Chondrocyte (in vitro differentiated cells): ENCODE measurements at regions not wholly inside any gene's neighbourhood (a gene's known extent, or its start where the extent isn't known, plus 50 kb on each side); places are given as distances from the start of the nearest gene placed in this dataset.

ENCODE experiments used
- DNase-seq: peaks from one replicate; pipeline ENCODE4 v3.0.0; 2021; ENCODE audit warnings: mixed read lengths, low spot score
- H3K27ac Mint-ChIP-seq: one replicate; pipeline ENCODE4 v1.8.0; 2021; ENCODE audit warnings: mild to moderate bottlenecking, moderate library complexity, mixed read lengths; ENCODE audit not compliant: unreplicated experiment
- H3K27me3 Mint-ChIP-seq: 2 replicates; pipeline ENCODE4 v1.8.0; 2021; ENCODE audit warnings: low read depth, mixed read lengths
- H3K36me3 Mint-ChIP-seq: 2 replicates; pipeline ENCODE4 v1.8.0; 2021; ENCODE audit warnings: low read depth, mixed read lengths
- H3K4me1 Mint-ChIP-seq: 2 replicates; pipeline ENCODE4 v1.8.0; 2021; ENCODE audit warnings: low read depth, mild to moderate bottlenecking, mixed read lengths
- H3K4me3 Mint-ChIP-seq: one replicate; pipeline ENCODE4 v1.8.0; 2021; ENCODE audit warnings: mild to moderate bottlenecking, moderate library complexity, mixed read lengths; ENCODE audit not compliant: unreplicated experiment
- H3K9me3 Mint-ChIP-seq: 2 replicates; pipeline ENCODE4 v1.8.0; 2021; ENCODE audit warnings: low read depth, mixed read lengths
- CTCF ChIP-seq: fragments of 200-600 bp; sonication (generic); IDR thresholded peaks from 2 replicates; pipeline ENCODE4 v1.5.0; 2021; ENCODE audit warnings: antibody characterized with exemption, mild to moderate bottlenecking, moderate library complexity

GRCh38 chr12:33251548-33251947, 188.1 kb downstream of the SYT10 start:
- Mint-ChIP-seq H3K36me3 (no peaks in the 10 kb centered on the region), H3K4me1 (no peaks in the 10 kb centered on the region), H3K27ac (no peak overlapping the region), H3K4me3 (no peak overlapping the region), H3K27me3 (no peaks in the 10 kb centered on the region), H3K9me3 (peaks cover 4% of the 10 kb centered on the region)
- DNase-seq = no peak
- no peak for TF ChIP-seq CTCF

GRCh38 chr12:33248364-33248763, 191.3 kb downstream of the SYT10 start:
- DNase-seq = no peak
- Mint-ChIP-seq H3K36me3 (no peaks in the 10 kb centered on the region), H3K27me3 (no peaks in the 10 kb centered on the region), H3K4me1 (no peaks in the 10 kb centered on the region), H3K9me3 (peaks cover 9% of the 10 kb centered on the region), H3K4me3 (no peak overlapping the region), H3K27ac (no peak overlapping the region)
- no peak for TF ChIP-seq CTCF

GRCh38 chr12:33247625-33248024, 192.0 kb downstream of the SYT10 start:
- no peaks in the 10 kb centered on the region for H3K4me1 Mint-ChIP-seq
- no peaks in the 10 kb centered on the region for H3K27me3 Mint-ChIP-seq
- peaks cover 9% of the 10 kb centered on the region for H3K9me3 Mint-ChIP-seq
- H3K36me3 Mint-ChIP-seq = no peaks in the 10 kb centered on the region
- H3K27ac Mint-ChIP-seq = no peak overlapping the region
- no peak overlapping the region for H3K4me3 Mint-ChIP-seq
- TF ChIP-seq CTCF = no peak
- no peak for DNase-seq

GRCh38 chr12:33245434-33245833, 194.2 kb downstream of the SYT10 start:
- Mint-ChIP-seq H3K9me3 (peaks cover 22% of the 10 kb centered on the region), H3K4me1 (no peaks in the 10 kb centered on the region), H3K4me3 (no peak overlapping the region), H3K36me3 (no peaks in the 10 kb centered on the region), H3K27ac (no peak overlapping the region), H3K27me3 (no peaks in the 10 kb centered on the region)
- TF ChIP-seq CTCF = no peak
- no peak for DNase-seq

GRCh38 chr12:33226671-33227070, 212.9 kb downstream of the SYT10 start:
- Mint-ChIP-seq H3K36me3 (no peaks in the 10 kb centered on the region), H3K4me1 (no peaks in the 10 kb centered on the region), H3K9me3 (peaks cover 36% of the 10 kb centered on the region), H3K27ac (no peak overlapping the region), H3K27me3 (no peaks in the 10 kb centered on the region), H3K4me3 (no peak overlapping the region)
- TF ChIP-seq CTCF = no peak
- DNase-seq = no peak
